Coronary artery (tissue), 2 donors: ENCODE measurements at regions not wholly inside any gene's neighbourhood (a gene's known extent, or its start where the extent isn't known, plus 50 kb on each side); places are given as distances from the start of the nearest gene placed in this dataset.

Experiments used
- DNase-seq: peaks from one replicate; pipeline ENCODE4 v3.0.0-alpha.2; 2017; ENCODE audit warnings: low spot score
- H3K27ac ChIP-seq, 2 donors: fragments of 200-600 bp; sonication (generic); one replicate each; pipeline ENCODE4 v1.5.1; 2016 to 2019
- H3K4me3 ChIP-seq: fragments of 200-600 bp; sonication (generic); 2 replicates; pipeline ENCODE4 v1.5.1; 2016; ENCODE audit warnings: mild to moderate bottlenecking, moderate library complexity
- TF ChIP-seq, protein P1 (sequence below): fragments of 200-600 bp; sonication (generic); IDR thresholded peaks from one replicate; pipeline ENCODE4 v1.5.1; 2019; ENCODE audit warnings: antibody characterized with exemption

DNA sequence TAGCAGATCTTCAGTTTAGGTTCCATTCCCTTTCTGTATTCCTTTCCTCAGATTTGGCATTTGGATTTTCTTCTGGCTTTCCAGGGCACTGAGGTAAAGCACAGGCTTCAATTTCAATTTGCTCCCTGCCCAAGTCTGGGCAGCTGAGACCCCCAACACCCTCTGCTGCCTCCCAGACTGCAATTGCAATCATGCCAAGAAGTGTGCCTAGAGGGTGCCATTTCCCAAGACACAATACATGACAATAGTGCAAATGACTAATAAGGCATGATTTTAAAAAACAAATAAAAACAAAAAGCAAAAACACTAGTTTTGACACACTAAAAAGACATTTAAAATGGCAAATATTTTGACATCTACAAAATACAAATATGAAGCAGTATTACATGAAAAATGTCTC lies 364.8 kb downstream of the EPM2A start:
- no peak for DNase-seq
- TF ChIP-seq, protein P1, sequence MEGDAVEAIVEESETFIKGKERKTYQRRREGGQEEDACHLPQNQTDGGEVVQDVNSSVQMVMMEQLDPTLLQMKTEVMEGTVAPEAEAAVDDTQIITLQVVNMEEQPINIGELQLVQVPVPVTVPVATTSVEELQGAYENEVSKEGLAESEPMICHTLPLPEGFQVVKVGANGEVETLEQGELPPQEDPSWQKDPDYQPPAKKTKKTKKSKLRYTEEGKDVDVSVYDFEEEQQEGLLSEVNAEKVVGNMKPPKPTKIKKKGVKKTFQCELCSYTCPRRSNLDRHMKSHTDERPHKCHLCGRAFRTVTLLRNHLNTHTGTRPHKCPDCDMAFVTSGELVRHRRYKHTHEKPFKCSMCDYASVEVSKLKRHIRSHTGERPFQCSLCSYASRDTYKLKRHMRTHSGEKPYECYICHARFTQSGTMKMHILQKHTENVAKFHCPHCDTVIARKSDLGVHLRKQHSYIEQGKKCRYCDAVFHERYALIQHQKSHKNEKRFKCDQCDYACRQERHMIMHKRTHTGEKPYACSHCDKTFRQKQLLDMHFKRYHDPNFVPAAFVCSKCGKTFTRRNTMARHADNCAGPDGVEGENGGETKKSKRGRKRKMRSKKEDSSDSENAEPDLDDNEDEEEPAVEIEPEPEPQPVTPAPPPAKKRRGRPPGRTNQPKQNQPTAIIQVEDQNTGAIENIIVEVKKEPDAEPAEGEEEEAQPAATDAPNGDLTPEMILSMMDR = no peak
- Histone ChIP-seq H3K4me3 (no peak overlapping the region), H3K27ac (no peak overlapping the region)

DNA sequence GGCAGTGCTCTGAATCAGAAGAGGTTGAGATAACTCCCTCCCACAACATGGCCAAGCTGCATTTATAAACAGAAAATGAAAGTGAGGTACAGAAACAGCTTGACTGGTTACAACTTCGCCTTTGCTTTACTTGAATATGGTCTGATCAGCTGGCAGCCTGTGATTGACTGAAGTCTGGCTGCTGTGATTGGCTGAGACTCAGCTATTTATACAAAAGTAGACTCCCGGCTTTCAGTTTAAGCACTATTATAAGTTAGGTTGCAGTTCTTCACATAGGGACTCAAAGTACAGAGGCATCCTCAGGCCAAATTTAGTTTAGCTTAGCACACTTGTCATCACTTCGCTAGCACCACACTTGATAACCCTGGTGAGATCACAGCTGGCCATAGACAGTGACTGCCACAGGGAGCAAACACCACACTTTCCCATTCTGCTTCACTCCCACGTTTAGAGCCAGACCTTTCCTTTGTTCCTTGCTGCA lies 362.6 kb downstream of the EPM2A start:
- H3K27ac ChIP-seq = peak overlapping the region; percentile 36 to 74
- DNase-seq = no peak
- TF ChIP-seq, protein P1 = no peak
- H3K4me3 ChIP-seq = peak overlapping the region; percentile 65

DNA sequence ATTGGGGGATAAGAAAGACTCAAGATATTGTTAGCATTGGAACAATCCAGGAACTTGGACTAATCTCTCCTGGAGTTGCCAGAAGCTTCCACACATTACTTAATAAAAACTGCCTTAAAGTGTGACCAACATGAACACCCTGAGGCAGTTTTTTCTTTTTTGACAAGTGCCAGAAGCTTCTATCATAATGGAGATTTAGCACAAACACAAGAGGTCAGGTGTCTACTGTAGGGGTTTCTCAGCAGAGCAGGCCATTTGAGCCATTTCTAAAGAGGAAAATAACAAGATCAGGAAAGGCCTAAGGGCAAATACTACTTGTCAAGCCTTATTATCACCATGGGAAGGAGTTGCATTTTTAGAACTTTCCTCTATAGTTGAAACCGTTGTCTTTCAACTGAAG lies 361.5 kb downstream of the EPM2A start:
- Histone ChIP-seq H3K27ac (no peak overlapping the region), H3K4me3 (no peak overlapping the region)
- TF ChIP-seq, protein P1 = no peak
- DNase-seq = no peak

DNA sequence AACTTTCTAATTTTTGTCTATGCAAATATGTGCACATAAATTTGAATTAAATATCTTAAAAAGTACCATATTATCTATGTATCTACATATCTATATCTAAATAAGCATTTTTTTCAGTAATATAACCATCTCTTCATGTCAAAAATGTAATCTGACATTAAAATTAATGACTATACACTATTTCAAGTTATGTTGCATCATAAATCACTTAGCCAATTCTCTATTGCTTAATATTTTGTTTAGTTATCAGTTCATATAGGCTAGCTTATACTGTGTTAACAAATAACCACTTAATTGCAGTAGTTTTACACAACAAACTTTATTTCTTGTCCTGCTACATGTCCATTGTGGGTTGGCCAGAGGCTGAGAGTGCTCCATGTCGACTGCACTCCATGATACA lies 360.8 kb downstream of the EPM2A start:
- TF ChIP-seq, protein P1 = no peak
- Histone ChIP-seq H3K27ac (no peak overlapping the region), H3K4me3 (no peak overlapping the region)
- no peak for DNase-seq

DNA sequence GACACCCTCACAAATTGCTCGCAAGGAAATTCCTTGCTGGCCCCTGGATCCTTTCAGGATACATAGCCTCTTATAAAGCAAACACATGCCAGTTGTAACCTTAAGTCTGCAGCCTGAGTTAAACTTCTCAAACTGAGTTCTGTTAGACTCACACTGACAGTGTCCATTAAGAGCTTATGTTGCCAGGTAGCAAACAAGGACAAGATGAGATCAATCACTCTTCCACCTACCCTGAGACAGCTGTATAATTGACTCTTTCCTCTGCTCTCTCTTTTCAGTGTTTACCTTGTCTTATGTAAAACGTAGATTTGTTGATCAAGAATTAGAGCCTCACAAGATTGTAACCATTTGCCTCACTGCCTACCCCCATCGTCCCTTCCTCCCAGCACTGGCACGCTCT lies 359.8 kb downstream of the EPM2A start:
- Histone ChIP-seq H3K27ac (no peak overlapping the region), H3K4me3 (no peak overlapping the region)
- no peak for DNase-seq
- TF ChIP-seq, protein P1 = no peak

DNA sequence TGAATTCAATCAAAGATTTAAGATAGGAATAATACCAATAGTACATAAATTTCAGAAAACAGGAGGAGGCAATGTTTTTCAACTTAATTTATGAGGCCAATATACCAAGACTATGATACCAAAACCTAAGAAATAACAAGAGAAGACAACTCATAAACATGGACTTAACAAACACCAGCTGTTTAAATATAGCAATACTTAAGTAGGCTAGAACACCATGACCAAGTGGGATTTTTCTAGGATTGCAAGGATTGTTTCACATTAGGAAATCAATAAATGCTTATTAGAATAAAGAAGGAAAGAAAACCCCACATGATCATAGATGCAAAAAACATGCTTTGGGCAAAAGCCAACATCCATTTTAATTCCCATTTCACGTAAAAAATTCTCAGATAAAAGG lies 355.1 kb downstream of the EPM2A start:
- TF ChIP-seq, protein P1 = no peak
- no peak overlapping the region for H3K27ac ChIP-seq
- no peak for DNase-seq
- no peak overlapping the region for H3K4me3 ChIP-seq

DNA sequence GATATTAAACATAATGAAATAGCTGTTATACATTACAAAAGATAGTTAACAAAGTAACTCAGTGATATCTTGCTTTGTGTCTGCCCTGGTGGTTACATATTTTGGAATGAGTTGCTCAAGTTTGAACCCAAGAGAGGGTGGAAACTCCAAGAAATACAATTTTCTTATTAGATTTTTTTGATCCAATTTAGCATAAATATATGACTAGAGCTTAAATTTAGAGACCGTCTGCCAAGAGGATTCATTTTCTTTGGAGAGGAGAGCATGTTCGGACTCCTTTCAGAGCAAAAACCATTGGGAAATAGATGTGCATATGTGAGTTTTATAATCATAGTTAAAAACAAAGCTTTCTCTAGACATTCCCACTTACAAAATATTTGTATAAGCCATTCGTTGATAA lies 353.4 kb downstream of the EPM2A start:
- Histone ChIP-seq H3K27ac (no peak overlapping the region), H3K4me3 (no peak overlapping the region)
- DNase-seq = no peak
- TF ChIP-seq, protein P1 = no peak
